H9 (cell line): ENCODE measurements at regions not wholly inside any gene's neighbourhood (a gene's known extent, or its start where the extent isn't known, plus 50 kb on each side); places are given as distances from the start of the nearest gene placed in this dataset.

Experiments
- DNase-seq: peaks from one replicate; pipeline ENCODE4 v3.0.0-alpha.2; 2017
- H2AFZ ChIP-seq: one replicate; pipeline ENCODE4 v1.6.1; 2013; ENCODE audit warnings: mild to moderate bottlenecking, low read length, control low read depth, moderate library complexity
- H2AK5ac ChIP-seq: 2 replicates; pipeline ENCODE4 v1.6.1; 2013; ENCODE audit warnings: low read length, control low read depth, mixed read lengths; ENCODE audit not compliant: insufficient read length
- H2BK120ac ChIP-seq: one replicate; pipeline ENCODE4 v1.6.1; 2013; ENCODE audit warnings: low read depth, mild to moderate bottlenecking, low read length, control low read depth, inconsistent platforms; ENCODE audit not compliant: poor library complexity, severe bottlenecking
- H2BK12ac ChIP-seq: 2 replicates; pipeline ENCODE4 v1.6.1; 2013; ENCODE audit warnings: low read length, control low read depth, mixed read lengths, low read depth; ENCODE audit not compliant: insufficient read length
- H2BK15ac ChIP-seq: 2 replicates; pipeline ENCODE4 v1.6.1; 2013; ENCODE audit warnings: low read depth, low read length, control low read depth
- H2BK20ac ChIP-seq: one replicate; pipeline ENCODE4 v1.6.1; 2013; ENCODE audit warnings: low read depth, mild to moderate bottlenecking, low read length, control low read depth, inconsistent platforms; ENCODE audit not compliant: poor library complexity, severe bottlenecking
- H2BK5ac ChIP-seq: 2 replicates; pipeline ENCODE4 v1.6.1; 2013; ENCODE audit warnings: low read length, control low read depth, mixed read lengths; ENCODE audit not compliant: insufficient read length
- H3K14ac ChIP-seq: 2 replicates; pipeline ENCODE4 v1.6.1; 2013; ENCODE audit warnings: low read length, control low read depth; ENCODE audit not compliant: insufficient read depth
- H3K18ac ChIP-seq: 2 replicates; pipeline ENCODE4 v1.6.1; 2013; ENCODE audit warnings: low read depth, mild to moderate bottlenecking, mixed read lengths, low read length, control low read depth; ENCODE audit not compliant: insufficient read length
- H3K23ac ChIP-seq: 2 replicates; pipeline ENCODE4 v1.6.1; 2013; ENCODE audit warnings: low read length, control low read depth, mixed read lengths, low read depth; ENCODE audit not compliant: insufficient read length
- H3K23me2 ChIP-seq: 2 replicates; pipeline ENCODE4 v1.6.1; 2013; ENCODE audit warnings: low read depth, mild to moderate bottlenecking, mixed read lengths, low read length, control low read depth; ENCODE audit not compliant: insufficient read length, poor library complexity, severe bottlenecking
- H3K27ac ChIP-seq: 2 replicates; pipeline ENCODE4 v1.5.1; 2013; ENCODE audit warnings: low read length, control low read depth, mixed read lengths, low read depth; ENCODE audit not compliant: insufficient read length
- H3K27me3 ChIP-seq: 2 replicates; pipeline ENCODE4 v1.6.1; 2013; ENCODE audit warnings: low read length, control low read depth, inconsistent platforms; ENCODE audit not compliant: insufficient read depth
- H3K4ac ChIP-seq: 2 replicates; pipeline ENCODE4 v1.6.1; 2013; ENCODE audit warnings: low read depth, mild to moderate bottlenecking, control low read depth, inconsistent platforms, low read length, moderate library complexity
- H3K4me1 ChIP-seq: 2 replicates; pipeline ENCODE4 v1.6.1; 2013; ENCODE audit warnings: low read length, control low read depth, inconsistent platforms; ENCODE audit not compliant: insufficient read depth
- H3K4me2 ChIP-seq: 2 replicates; pipeline ENCODE4 v1.6.1; 2013; ENCODE audit warnings: low read length, control low read depth, mixed read lengths; ENCODE audit not compliant: insufficient read length, insufficient read depth
- H3K56ac ChIP-seq: 2 replicates; pipeline ENCODE4 v1.6.1; 2013; ENCODE audit warnings: low read depth, mild to moderate bottlenecking, mixed read lengths, low read length, control low read depth; ENCODE audit not compliant: insufficient read length
- H3K79me1 ChIP-seq: 2 replicates; pipeline ENCODE4 v1.6.1; 2013; ENCODE audit warnings: low read depth, mild to moderate bottlenecking, moderate library complexity, low read length, control low read depth, inconsistent platforms; ENCODE audit not compliant: insufficient read depth, poor library complexity, severe bottlenecking
- H3K79me2 ChIP-seq: 2 replicates; pipeline ENCODE4 v1.6.1; 2013; ENCODE audit warnings: low read length, control low read depth, inconsistent platforms; ENCODE audit not compliant: insufficient read depth
- H3K9ac ChIP-seq: 2 replicates; pipeline ENCODE4 v1.6.1; 2013; ENCODE audit warnings: low read length, control low read depth, mixed read lengths; ENCODE audit not compliant: insufficient read length; ENCODE audit errors: extremely low read depth
- H3K9me3 ChIP-seq: one replicate; pipeline ENCODE4 v1.6.1; 2013; ENCODE audit warnings: low read depth, low read length, inconsistent platforms; ENCODE audit not compliant: control insufficient read depth
- H3T11ph ChIP-seq: one replicate; pipeline ENCODE4 v1.6.1; 2013; ENCODE audit warnings: mild to moderate bottlenecking, low read length, control low read depth, inconsistent platforms
- H4K20me1 ChIP-seq: one replicate; pipeline ENCODE4 v1.6.1; 2013; ENCODE audit not compliant: control insufficient read depth, insufficient read length, insufficient read depth
- H4K5ac ChIP-seq: 2 replicates; pipeline ENCODE4 v1.6.1; 2013; ENCODE audit warnings: low read depth, mild to moderate bottlenecking, mixed read lengths, low read length, control low read depth; ENCODE audit not compliant: insufficient read length
- H4K8ac ChIP-seq: replicated peaks from 2 replicates; pipeline ENCODE4 v1.6.1; 2013; ENCODE audit warnings: low read length, control low read depth, mixed read lengths, low read depth; ENCODE audit not compliant: insufficient read length
- H4K91ac ChIP-seq: 2 replicates; pipeline ENCODE4 v1.6.1; 2013; ENCODE audit warnings: low read depth, mild to moderate bottlenecking, moderate library complexity, mixed read lengths, low read length, control low read depth; ENCODE audit not compliant: insufficient read length
- H3K27ac Mint-ChIP-seq, 3 experiments: 2 replicates in 2 of 3; 3 replicates in 1 of 3; pipeline ENCODE4 v1.8.0; 2020 to 2021; ENCODE audit warnings: mixed read lengths in 3 of 3, mild to moderate bottlenecking in 1 of 3, moderate library complexity in 1 of 3
- H3K27me3 Mint-ChIP-seq: 2 replicates; pipeline ENCODE4 v1.8.0; 2021; ENCODE audit warnings: low read depth, mild to moderate bottlenecking, moderate library complexity, mixed read lengths
- H3K36me3 Mint-ChIP-seq, 3 experiments: 2 replicates in 2 of 3; 3 replicates in 1 of 3; pipeline ENCODE4 v1.8.0; 2020 to 2021; ENCODE audit warnings: low read depth in 3 of 3, mixed read lengths in 3 of 3; ENCODE audit not compliant: insufficient read depth in 1 of 3
- H3K4me1 Mint-ChIP-seq, 2 experiments: 2 replicates each; pipeline ENCODE4 v1.8.0; 2020; ENCODE audit warnings: mixed read lengths in 2 of 2
- H3K4me3 Mint-ChIP-seq, 2 experiments: 2 replicates in 1 of 2; 3 replicates in 1 of 2; pipeline ENCODE4 v1.8.0; 2020 to 2021; ENCODE audit warnings: mild to moderate bottlenecking in 2 of 2, mixed read lengths in 2 of 2, moderate library complexity in 1 of 2
- H3K9me3 Mint-ChIP-seq, 2 experiments: 2 replicates in 1 of 2; 3 replicates in 1 of 2; pipeline ENCODE4 v1.8.0; 2020; ENCODE audit warnings: mild to moderate bottlenecking in 2 of 2, mixed read lengths in 2 of 2, moderate library complexity in 1 of 2
- WGBS: extraction: QIAGEN DNeasy Blood & Tissue Kit; methylation state at CpG from one replicate; pipeline ENCODE4 v1.1.7; 2013; ENCODE audit warnings: missing lambda C conversion rate, low lambda C conversion rate, mixed read lengths; ENCODE audit not compliant: insufficient read length; ENCODE audit errors: extremely low coverage; 5-methylcytosine and 5-hydroxymethylcytosine counted together
- TF ChIP-seq, protein P1 (sequence below): fragments of 200-600 bp; sonication (generic); conservative IDR thresholded peaks from 3 replicates; pipeline ENCODE4 v1.8.0; 2021; ENCODE audit warnings: antibody characterized with exemption, mild to moderate bottlenecking

- Histone ChIP-seq H2BK12ac (no peak overlapping the region), H2AK5ac (no peak overlapping the region), H4K8ac (no peak overlapping the region), H3K27me3 (no peaks in the 10 kb centered on the region), H3T11ph (no peak overlapping the region), H3K4ac (no peak overlapping the region), H2BK15ac (no peak overlapping the region), H3K9ac (no peak overlapping the region), H3K27ac (no peak overlapping the region), H4K20me1 (no peaks in the 10 kb centered on the region), H3K9me3 (no peaks in the 10 kb centered on the region), H3K4me1 (no peaks in the 10 kb centered on the region), H3K4me2 (no peak overlapping the region), H3K23ac (no peak overlapping the region), H2AFZ (no peak overlapping the region), H4K5ac (no peak overlapping the region), H2BK5ac (no peak overlapping the region), H3K79me1 (no peaks in the 10 kb centered on the region), H3K18ac (no peak overlapping the region), H3K14ac (no peak overlapping the region; the same call in 1 of the 2 replicates), H2BK120ac (no peak overlapping the region), H2BK20ac (no peak overlapping the region), H3K23me2 (no peaks in the 10 kb centered on the region), H3K79me2 (no peaks in the 10 kb centered on the region), H3K56ac (no peak overlapping the region), H4K91ac (no peak overlapping the region)
- Mint-ChIP-seq H3K4me3 (no peak overlapping the region), H3K4me1 (peaks cover 3 to 4% of the 10 kb centered on the region in 2 experiments), H3K36me3 (no peaks in the 10 kb centered on the region; a peak in 1 of 7 replicates), H3K9me3 (no peaks in the 10 kb centered on the region), H3K27me3 (no peaks in the 10 kb centered on the region), H3K27ac (no peak overlapping the region)
- TF ChIP-seq, protein P1, sequence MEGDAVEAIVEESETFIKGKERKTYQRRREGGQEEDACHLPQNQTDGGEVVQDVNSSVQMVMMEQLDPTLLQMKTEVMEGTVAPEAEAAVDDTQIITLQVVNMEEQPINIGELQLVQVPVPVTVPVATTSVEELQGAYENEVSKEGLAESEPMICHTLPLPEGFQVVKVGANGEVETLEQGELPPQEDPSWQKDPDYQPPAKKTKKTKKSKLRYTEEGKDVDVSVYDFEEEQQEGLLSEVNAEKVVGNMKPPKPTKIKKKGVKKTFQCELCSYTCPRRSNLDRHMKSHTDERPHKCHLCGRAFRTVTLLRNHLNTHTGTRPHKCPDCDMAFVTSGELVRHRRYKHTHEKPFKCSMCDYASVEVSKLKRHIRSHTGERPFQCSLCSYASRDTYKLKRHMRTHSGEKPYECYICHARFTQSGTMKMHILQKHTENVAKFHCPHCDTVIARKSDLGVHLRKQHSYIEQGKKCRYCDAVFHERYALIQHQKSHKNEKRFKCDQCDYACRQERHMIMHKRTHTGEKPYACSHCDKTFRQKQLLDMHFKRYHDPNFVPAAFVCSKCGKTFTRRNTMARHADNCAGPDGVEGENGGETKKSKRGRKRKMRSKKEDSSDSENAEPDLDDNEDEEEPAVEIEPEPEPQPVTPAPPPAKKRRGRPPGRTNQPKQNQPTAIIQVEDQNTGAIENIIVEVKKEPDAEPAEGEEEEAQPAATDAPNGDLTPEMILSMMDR, result no peak
- DNase-seq, result no peak
- WGBS, result no CpG with 5 or more reads among the region's 1 CpG
Observed at GRCh38 chr6:93962566-93962965, 543.2 kb upstream of the EPHA7 start.
